H9 (cell line): ENCODE measurements at regions not wholly inside any gene's neighbourhood (a gene's known extent, or its start where the extent isn't known, plus 50 kb on each side); places are given as distances from the start of the nearest gene placed in this dataset.

Experiments used
- DNase-seq: peaks from one replicate; pipeline ENCODE4 v3.0.0-alpha.2; 2017
- H2AFZ ChIP-seq: one replicate; pipeline ENCODE4 v1.6.1; 2013; ENCODE audit warnings: mild to moderate bottlenecking, low read length, control low read depth, moderate library complexity
- H2AK5ac ChIP-seq: 2 replicates; pipeline ENCODE4 v1.6.1; 2013; ENCODE audit warnings: low read length, control low read depth, mixed read lengths; ENCODE audit not compliant: insufficient read length
- H2BK120ac ChIP-seq: one replicate; pipeline ENCODE4 v1.6.1; 2013; ENCODE audit warnings: low read depth, mild to moderate bottlenecking, low read length, control low read depth, inconsistent platforms; ENCODE audit not compliant: poor library complexity, severe bottlenecking
- H2BK12ac ChIP-seq: 2 replicates; pipeline ENCODE4 v1.6.1; 2013; ENCODE audit warnings: low read length, control low read depth, mixed read lengths, low read depth; ENCODE audit not compliant: insufficient read length
- H2BK15ac ChIP-seq: 2 replicates; pipeline ENCODE4 v1.6.1; 2013; ENCODE audit warnings: low read depth, low read length, control low read depth
- H2BK20ac ChIP-seq: one replicate; pipeline ENCODE4 v1.6.1; 2013; ENCODE audit warnings: low read depth, mild to moderate bottlenecking, low read length, control low read depth, inconsistent platforms; ENCODE audit not compliant: poor library complexity, severe bottlenecking
- H2BK5ac ChIP-seq: 2 replicates; pipeline ENCODE4 v1.6.1; 2013; ENCODE audit warnings: low read length, control low read depth, mixed read lengths; ENCODE audit not compliant: insufficient read length
- H3K14ac ChIP-seq: 2 replicates; pipeline ENCODE4 v1.6.1; 2013; ENCODE audit warnings: low read length, control low read depth; ENCODE audit not compliant: insufficient read depth
- H3K18ac ChIP-seq: 2 replicates; pipeline ENCODE4 v1.6.1; 2013; ENCODE audit warnings: low read depth, mild to moderate bottlenecking, mixed read lengths, low read length, control low read depth; ENCODE audit not compliant: insufficient read length
- H3K23ac ChIP-seq: 2 replicates; pipeline ENCODE4 v1.6.1; 2013; ENCODE audit warnings: low read length, control low read depth, mixed read lengths, low read depth; ENCODE audit not compliant: insufficient read length
- H3K23me2 ChIP-seq: 2 replicates; pipeline ENCODE4 v1.6.1; 2013; ENCODE audit warnings: low read depth, mild to moderate bottlenecking, mixed read lengths, low read length, control low read depth; ENCODE audit not compliant: insufficient read length, poor library complexity, severe bottlenecking
- H3K27ac ChIP-seq: 2 replicates; pipeline ENCODE4 v1.5.1; 2013; ENCODE audit warnings: low read length, control low read depth, mixed read lengths, low read depth; ENCODE audit not compliant: insufficient read length
- H3K27me3 ChIP-seq: 2 replicates; pipeline ENCODE4 v1.6.1; 2013; ENCODE audit warnings: low read length, control low read depth, inconsistent platforms; ENCODE audit not compliant: insufficient read depth
- H3K4ac ChIP-seq: 2 replicates; pipeline ENCODE4 v1.6.1; 2013; ENCODE audit warnings: low read depth, mild to moderate bottlenecking, control low read depth, inconsistent platforms, low read length, moderate library complexity
- H3K4me1 ChIP-seq: 2 replicates; pipeline ENCODE4 v1.6.1; 2013; ENCODE audit warnings: low read length, control low read depth, inconsistent platforms; ENCODE audit not compliant: insufficient read depth
- H3K4me2 ChIP-seq: 2 replicates; pipeline ENCODE4 v1.6.1; 2013; ENCODE audit warnings: low read length, control low read depth, mixed read lengths; ENCODE audit not compliant: insufficient read length, insufficient read depth
- H3K56ac ChIP-seq: 2 replicates; pipeline ENCODE4 v1.6.1; 2013; ENCODE audit warnings: low read depth, mild to moderate bottlenecking, mixed read lengths, low read length, control low read depth; ENCODE audit not compliant: insufficient read length
- H3K79me1 ChIP-seq: 2 replicates; pipeline ENCODE4 v1.6.1; 2013; ENCODE audit warnings: low read depth, mild to moderate bottlenecking, moderate library complexity, low read length, control low read depth, inconsistent platforms; ENCODE audit not compliant: insufficient read depth, poor library complexity, severe bottlenecking
- H3K79me2 ChIP-seq: 2 replicates; pipeline ENCODE4 v1.6.1; 2013; ENCODE audit warnings: low read length, control low read depth, inconsistent platforms; ENCODE audit not compliant: insufficient read depth
- H3K9ac ChIP-seq: 2 replicates; pipeline ENCODE4 v1.6.1; 2013; ENCODE audit warnings: low read length, control low read depth, mixed read lengths; ENCODE audit not compliant: insufficient read length; ENCODE audit errors: extremely low read depth
- H3K9me3 ChIP-seq: one replicate; pipeline ENCODE4 v1.6.1; 2013; ENCODE audit warnings: low read depth, low read length, inconsistent platforms; ENCODE audit not compliant: control insufficient read depth
- H3T11ph ChIP-seq: one replicate; pipeline ENCODE4 v1.6.1; 2013; ENCODE audit warnings: mild to moderate bottlenecking, low read length, control low read depth, inconsistent platforms
- H4K20me1 ChIP-seq: one replicate; pipeline ENCODE4 v1.6.1; 2013; ENCODE audit not compliant: control insufficient read depth, insufficient read length, insufficient read depth
- H4K5ac ChIP-seq: 2 replicates; pipeline ENCODE4 v1.6.1; 2013; ENCODE audit warnings: low read depth, mild to moderate bottlenecking, mixed read lengths, low read length, control low read depth; ENCODE audit not compliant: insufficient read length
- H4K8ac ChIP-seq: replicated peaks from 2 replicates; pipeline ENCODE4 v1.6.1; 2013; ENCODE audit warnings: low read length, control low read depth, mixed read lengths, low read depth; ENCODE audit not compliant: insufficient read length
- H4K91ac ChIP-seq: 2 replicates; pipeline ENCODE4 v1.6.1; 2013; ENCODE audit warnings: low read depth, mild to moderate bottlenecking, moderate library complexity, mixed read lengths, low read length, control low read depth; ENCODE audit not compliant: insufficient read length
- H3K27ac Mint-ChIP-seq, 3 experiments: 2 replicates in 2 of 3; 3 replicates in 1 of 3; pipeline ENCODE4 v1.8.0; 2020 to 2021; ENCODE audit warnings: mixed read lengths in 3 of 3, mild to moderate bottlenecking in 1 of 3, moderate library complexity in 1 of 3
- H3K27me3 Mint-ChIP-seq: 2 replicates; pipeline ENCODE4 v1.8.0; 2021; ENCODE audit warnings: low read depth, mild to moderate bottlenecking, moderate library complexity, mixed read lengths
- H3K36me3 Mint-ChIP-seq, 3 experiments: 2 replicates in 2 of 3; 3 replicates in 1 of 3; pipeline ENCODE4 v1.8.0; 2020 to 2021; ENCODE audit warnings: low read depth in 3 of 3, mixed read lengths in 3 of 3; ENCODE audit not compliant: insufficient read depth in 1 of 3
- H3K4me1 Mint-ChIP-seq, 2 experiments: 2 replicates each; pipeline ENCODE4 v1.8.0; 2020; ENCODE audit warnings: mixed read lengths in 2 of 2
- H3K4me3 Mint-ChIP-seq, 2 experiments: 2 replicates in 1 of 2; 3 replicates in 1 of 2; pipeline ENCODE4 v1.8.0; 2020 to 2021; ENCODE audit warnings: mild to moderate bottlenecking in 2 of 2, mixed read lengths in 2 of 2, moderate library complexity in 1 of 2
- H3K9me3 Mint-ChIP-seq, 2 experiments: 2 replicates in 1 of 2; 3 replicates in 1 of 2; pipeline ENCODE4 v1.8.0; 2020; ENCODE audit warnings: mild to moderate bottlenecking in 2 of 2, mixed read lengths in 2 of 2, moderate library complexity in 1 of 2
- CTCF ChIP-seq: fragments of 200-600 bp; sonication (generic); conservative IDR thresholded peaks from 3 replicates; pipeline ENCODE4 v1.8.0; 2021; ENCODE audit warnings: antibody characterized with exemption, mild to moderate bottlenecking
- WGBS: extraction: QIAGEN DNeasy Blood & Tissue Kit; methylation state at CpG from one replicate; pipeline ENCODE4 v1.1.7; 2013; ENCODE audit warnings: missing lambda C conversion rate, low lambda C conversion rate, mixed read lengths; ENCODE audit not compliant: insufficient read length; ENCODE audit errors: extremely low coverage; 5-methylcytosine and 5-hydroxymethylcytosine counted together

DNA sequence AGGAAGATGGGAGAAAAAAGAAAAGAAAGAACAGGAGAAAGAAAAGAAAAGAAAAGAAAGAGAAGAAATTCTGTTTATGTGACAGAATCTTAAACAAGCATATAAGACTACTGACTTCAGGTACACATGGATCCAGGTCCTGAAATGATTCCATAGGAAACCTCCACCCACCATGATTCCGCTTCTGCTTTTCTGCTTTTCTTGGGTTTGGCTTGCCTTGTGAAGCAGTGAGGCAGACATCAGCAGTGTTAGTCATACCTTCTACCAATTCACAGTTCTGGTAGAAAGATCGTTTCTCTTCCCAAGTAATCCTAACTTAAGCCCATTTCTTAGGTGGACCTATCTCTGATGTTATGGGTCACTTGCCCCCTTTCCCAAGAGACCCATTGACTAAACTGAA is 660.1 kb upstream of the RBFOX1 start:
- peaks cover 9% of the 10 kb centered on the region for H3K27me3 Mint-ChIP-seq
- H3K27ac ChIP-seq = no peak overlapping the region

More for the DNA sequence above, 660.1 kb upstream of the RBFOX1 start:
- no peaks in the 10 kb centered on the region for H3K79me2 ChIP-seq
- Mint-ChIP-seq H3K36me3 (no peaks in the 10 kb centered on the region), H3K9me3 (no peaks in the 10 kb centered on the region), H3K4me3 (no peak overlapping the region), H3K4me1 (no peaks in the 10 kb centered on the region), H3K27ac (no peak overlapping the region)
- H3K27me3 ChIP-seq = no peaks in the 10 kb centered on the region
- no CpG with 5 or more reads among the region's 2 CpGs for WGBS
- H2BK120ac ChIP-seq = no peak overlapping the region
- no peak overlapping the region for H2BK15ac ChIP-seq
- no peak overlapping the region for H2AK5ac ChIP-seq
- no peak for DNase-seq
- H3K14ac ChIP-seq = no peak overlapping the region
- no peak overlapping the region for H2AFZ ChIP-seq
- H4K5ac ChIP-seq = no peak overlapping the region
- no peak for TF ChIP-seq CTCF
- no peak overlapping the region for H3K23ac ChIP-seq
- no peaks in the 10 kb centered on the region for H3K79me1 ChIP-seq
- H3K23me2 ChIP-seq = no peaks in the 10 kb centered on the region
- no peak overlapping the region for H2BK12ac ChIP-seq
- H2BK5ac ChIP-seq = no peak overlapping the region
- H2BK20ac ChIP-seq = no peak overlapping the region
- H3K56ac ChIP-seq = no peak overlapping the region
- no peak overlapping the region for H3K9ac ChIP-seq
- no peak overlapping the region for H3K4ac ChIP-seq
- H3K9me3 ChIP-seq = no peaks in the 10 kb centered on the region
- H3K4me2 ChIP-seq = no peak overlapping the region
- H4K91ac ChIP-seq = no peak overlapping the region
- H3K4me1 ChIP-seq = no peaks in the 10 kb centered on the region
- H4K8ac ChIP-seq = no peak overlapping the region
- H4K20me1 ChIP-seq = no peaks in the 10 kb centered on the region
- no peak overlapping the region for H3T11ph ChIP-seq
- H3K18ac ChIP-seq = no peak overlapping the region
